NCI-H82 (cell line): ENCODE measurements at regions not wholly inside any gene's neighbourhood (a gene's known extent, or its start where the extent isn't known, plus 50 kb on each side); places are given as distances from the start of the nearest gene placed in this dataset.

ENCODE experiments used
- DNase-seq: peaks from one replicate; lab custom pipeline; 2025; lab: John Stamatoyannopoulos, UW

DNA sequence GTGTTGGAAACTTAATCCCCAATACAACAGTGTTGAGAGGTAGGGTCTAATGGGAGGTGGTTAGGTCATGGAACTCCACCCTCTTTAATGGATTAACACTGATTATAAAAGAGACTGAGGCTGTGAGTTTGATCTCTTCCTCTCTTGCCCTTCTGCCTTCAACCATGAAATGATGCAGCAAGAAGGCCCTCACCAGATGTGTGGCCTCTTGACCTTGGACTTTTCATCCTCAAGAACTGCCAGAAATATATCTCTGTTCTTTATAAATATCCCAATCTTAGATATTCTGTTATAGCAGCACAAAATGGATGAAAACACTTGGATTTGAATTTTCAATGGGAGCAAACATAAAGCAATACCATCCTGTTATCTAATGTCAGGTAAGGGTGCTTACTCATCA, 67.6 kb downstream of the NMUR2 start:
- DNase-seq = peak; percentile 3

DNA sequence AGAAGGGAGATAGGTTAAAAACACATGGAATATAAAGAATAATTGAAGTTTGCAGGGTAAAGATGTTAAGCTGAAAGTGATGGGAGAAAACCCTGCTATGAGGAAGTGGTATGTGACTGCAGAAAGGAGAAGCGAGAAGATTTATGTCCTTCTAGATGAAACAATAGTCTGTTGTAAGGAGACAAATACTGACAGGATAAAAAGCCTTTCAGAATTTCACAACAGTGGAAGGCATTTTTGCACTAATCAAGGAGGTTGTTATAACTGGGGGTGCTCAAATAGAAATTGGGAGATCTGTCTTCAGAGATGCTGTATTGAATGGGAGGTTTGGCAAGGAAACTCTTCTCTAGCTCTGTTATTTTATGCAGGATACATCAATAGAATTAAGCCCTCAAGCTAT, 69.6 kb downstream of the NMUR2 start:
- no peak for DNase-seq

DNA sequence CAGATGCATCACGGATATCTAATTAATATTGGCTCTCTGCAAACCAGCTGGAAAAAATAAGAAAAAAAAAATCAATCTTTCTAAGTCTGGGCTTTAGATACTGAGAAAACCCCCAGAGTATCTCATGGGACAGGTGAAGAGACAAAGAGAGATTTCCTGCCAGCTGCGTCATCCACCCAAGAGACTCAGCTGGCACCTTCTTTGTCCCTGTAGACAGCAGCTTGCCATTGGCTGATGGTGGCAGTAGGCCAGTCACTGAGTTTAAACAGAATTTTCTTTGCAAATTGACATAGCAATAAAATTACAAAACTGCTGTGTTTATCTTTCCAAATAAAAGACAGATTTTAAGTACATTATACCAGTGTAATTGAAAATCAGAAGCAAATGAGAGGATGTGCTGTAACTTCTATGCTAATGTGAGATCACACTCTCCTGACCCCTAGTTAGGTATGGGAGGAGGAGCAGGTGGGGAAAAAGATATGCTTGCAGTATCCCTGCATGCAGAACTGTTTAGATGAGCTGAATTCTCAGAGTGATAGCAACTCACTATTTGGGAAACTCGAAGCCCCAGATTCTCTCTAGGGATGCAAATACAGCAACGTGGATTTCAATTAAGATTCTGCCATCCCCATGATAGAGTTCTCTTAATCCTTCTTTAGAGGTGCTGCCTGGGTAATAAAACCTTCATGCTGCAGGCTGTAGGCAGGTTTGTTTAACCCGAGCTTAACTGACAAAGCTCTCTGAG, 72.2 kb downstream of the NMUR2 start:
- DNase-seq = peak; percentile 25

DNA sequence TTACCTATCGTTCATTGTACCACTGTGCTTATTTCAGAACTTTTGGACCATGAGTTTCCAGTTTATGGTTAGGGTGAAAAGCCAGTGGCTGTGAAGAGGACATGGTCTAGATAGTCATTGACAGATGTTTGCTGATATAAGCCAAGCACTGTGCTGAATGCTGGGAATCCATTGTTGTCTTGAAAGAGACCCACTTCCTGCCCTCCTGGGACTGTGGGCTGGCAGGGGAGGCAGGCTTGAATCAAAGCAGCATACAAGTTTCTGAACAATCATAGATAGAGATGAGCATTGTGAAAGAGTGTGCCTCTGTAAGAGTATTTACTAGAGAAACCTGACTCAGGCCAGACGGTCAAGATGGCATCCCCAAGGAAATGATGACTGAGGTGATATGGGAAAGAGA, 73.4 kb downstream of the NMUR2 start:
- no peak for DNase-seq

GRCh38 chr5:152331006-152331405, 74.1 kb downstream of the NMUR2 start:
- peak; percentile 44 for DNase-seq

- peak; percentile 72 for DNase-seq
Measured at GRCh38 chr5:152329761-152330283, 75.3 kb downstream of the NMUR2 start.

DNA sequence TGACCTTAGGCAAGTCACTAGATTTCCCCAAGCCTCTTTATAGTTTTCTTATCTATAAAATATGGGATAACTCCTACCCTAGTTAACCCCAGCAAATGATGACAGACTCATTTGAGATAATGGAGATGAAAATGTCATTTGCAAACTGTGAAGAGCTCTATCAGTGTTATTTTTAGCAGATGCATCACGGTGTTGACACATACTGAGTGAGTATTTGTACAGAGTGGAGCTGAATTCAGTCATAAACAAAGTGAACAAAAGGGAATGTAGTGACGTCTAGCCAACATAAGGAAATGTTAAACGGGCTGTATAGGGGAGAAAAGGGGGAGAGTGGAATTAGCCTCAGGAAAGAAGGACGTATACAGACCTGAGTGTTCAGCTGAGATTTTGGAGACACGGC, 75.9 kb downstream of the NMUR2 start:
- DNase-seq = no peak

DNA sequence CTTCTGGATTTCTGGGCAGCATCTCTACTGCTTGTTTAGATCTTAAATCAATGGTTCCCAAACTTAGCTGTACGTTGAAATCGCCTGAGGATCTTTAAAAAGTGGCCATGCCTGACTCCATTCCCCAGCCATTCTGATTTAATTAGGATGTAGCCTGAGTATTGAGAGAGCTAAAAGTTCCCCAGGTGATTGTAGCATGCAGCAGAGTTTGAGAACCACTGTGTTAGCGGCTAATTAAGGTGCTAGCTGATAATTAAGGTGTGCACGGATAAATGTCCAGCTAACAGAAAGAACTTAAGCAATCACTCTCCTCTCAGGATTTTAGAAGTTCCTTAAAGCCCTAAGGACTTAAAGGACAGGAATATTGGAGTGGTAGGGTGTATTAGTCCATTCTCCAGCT, 89.1 kb downstream of the NMUR2 start:
- DNase-seq = no peak

DNA sequence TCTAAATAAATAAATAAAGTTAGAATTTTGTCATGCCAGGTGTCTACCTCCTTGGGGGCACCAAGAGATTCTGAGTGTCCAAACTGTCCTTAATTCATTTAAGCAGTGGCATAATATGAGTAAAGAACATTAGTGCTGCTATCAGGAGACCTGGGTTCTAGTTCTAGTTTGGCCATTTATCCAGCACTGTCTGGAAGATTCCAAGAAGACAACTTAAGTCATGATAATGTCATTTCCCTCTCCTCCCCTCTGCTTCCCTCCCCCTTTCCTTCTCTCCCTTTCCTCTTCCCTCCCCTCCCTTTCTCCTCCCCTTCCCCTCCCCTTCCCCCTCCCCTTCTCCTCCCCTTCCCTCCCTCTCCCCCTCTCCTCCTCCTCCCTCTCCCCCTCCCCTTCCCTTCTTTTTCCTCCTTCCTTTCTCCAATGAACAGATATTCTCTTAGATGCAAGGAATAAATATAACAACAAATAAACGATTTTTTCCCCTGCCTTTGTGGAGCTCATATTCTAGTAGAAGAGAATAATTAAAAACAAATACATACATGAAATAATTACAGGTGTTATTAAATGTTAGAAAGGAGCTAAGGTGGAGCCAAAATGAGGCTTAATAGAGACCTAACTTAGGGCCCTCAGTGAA, 90.8 kb downstream of the NMUR2 start:
- DNase-seq = peak; percentile 13

DNA sequence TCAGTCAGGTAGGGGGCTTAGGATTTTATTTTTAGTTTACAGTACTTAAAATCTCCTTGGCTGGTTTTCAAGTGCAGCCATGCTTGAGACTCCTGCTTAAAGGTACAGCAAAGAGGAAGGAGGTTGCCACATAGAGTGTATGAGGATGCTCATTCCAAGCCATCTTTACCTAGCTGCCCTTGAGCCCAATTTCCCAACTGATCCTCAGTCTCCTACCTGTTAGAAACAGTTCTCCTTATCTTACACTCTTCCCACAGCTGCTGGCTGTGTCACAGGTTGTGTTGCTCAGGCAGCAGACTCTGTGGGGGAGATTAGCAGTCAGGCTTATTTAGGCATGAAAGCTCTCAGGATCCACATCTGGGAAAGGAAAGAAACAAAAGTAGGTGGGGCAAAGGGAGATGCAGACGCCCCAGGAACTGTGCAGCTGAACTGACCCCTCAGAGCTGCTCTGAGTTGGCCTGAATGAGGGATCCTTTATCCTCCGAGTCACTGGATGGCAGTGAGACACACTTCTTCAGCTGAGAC, 95.1 kb downstream of the NMUR2 start:
- peak; percentile 79 for DNase-seq

- peak; percentile 87 for DNase-seq
Measured at GRCh38 chr5:152306386-152306785, 98.7 kb downstream of the NMUR2 start.

- peak; percentile 97 for DNase-seq
Measured at GRCh38 chr5:152305525-152305924, 99.6 kb downstream of the NMUR2 start.

DNA sequence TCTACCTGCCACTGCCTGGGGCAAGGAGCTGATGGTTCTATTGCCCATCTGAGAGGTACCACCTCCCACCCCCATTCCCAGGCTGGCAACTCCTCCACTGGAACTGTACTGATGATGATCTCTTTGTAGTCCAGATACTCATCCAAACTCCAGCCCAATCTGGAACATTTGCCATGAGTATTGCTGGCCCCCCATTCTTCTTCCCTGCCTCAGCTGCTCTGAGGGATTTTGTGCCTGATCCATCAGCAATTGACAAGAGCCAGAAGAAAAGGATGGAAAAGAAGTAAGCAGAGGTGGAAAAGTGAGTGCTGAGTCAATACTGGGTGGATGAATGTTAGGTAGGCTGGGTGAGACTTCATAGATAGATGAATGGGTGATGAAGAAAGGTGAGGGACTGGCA, 101.2 kb downstream of the NMUR2 start:
- no peak for DNase-seq

- no peak for DNase-seq
Measured at GRCh38 chr5:152297866-152298265, 107.2 kb downstream of the NMUR2 start.

DNA sequence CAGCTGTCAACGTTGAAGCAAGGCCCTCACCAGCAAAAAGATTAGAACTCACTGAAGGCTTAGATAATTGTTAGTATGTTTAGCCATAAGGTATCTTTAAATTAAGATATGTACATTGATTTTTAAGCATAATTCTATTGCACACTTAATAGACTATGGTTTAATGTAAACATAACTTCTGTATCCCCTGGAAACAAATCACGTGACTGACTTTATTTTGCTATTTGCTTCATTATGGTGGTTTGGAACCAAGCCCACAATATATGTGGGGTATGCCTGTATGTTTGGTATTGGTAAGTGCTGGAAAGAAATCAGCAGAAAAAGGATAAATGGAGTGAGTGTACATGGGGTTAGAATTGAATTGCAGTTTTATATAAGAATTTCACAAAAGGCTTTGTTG, 111.9 kb downstream of the NMUR2 start:
- DNase-seq = no peak

- DNase-seq = no peak
Measured at GRCh38 chr5:152290181-152290580, 114.9 kb downstream of the NMUR2 start.

- DNase-seq = no peak
Measured at GRCh38 chr5:152288917-152289595, 116.0 kb downstream of the NMUR2 start.

DNA sequence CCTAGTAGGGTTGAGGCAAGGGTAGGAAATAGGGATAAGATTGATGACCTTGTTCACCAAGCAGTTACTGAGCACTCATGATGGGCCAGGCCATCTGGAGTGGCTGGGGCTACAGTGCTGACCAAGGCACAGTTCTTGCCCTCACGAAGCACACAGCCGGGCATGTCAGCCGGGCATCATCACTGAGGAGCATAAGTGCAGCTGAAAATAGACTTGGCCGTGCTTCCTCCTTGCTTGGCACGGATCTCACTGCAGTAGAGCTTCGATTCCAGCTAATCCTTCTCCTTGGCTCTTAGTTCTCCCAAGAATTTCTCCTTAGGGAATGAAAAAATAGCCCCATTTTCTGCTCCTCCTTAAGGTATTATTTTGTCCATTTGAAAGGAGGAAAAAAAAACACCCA, 116.6 kb downstream of the NMUR2 start:
- no peak for DNase-seq

DNA sequence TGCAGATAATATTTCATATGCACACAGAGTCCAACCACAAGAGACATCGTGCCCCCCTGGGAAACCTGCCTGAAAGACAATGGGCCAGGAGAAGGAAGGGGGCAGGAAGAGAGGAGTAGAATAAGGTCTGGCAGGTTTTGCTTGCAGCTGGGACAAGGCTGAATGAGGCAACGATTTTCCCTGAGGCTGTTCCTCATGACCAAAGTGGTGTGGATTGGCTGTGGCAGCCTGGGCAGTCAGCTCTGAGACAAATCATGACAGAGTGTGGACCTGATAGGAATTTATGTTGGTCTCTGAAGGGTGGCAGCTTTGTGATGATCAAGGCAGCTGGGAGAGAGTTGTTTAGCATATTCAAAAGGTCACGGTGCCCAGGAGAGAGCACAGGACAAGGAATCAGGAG, 119.3 kb downstream of the NMUR2 start:
- no peak for DNase-seq

GRCh38 chr5:152282331-152282730, 122.7 kb downstream of the NMUR2 start:
- DNase-seq = no peak

- no peak for DNase-seq
Measured at GRCh38 chr5:152277936-152278335, 127.1 kb downstream of the NMUR2 start.

DNA sequence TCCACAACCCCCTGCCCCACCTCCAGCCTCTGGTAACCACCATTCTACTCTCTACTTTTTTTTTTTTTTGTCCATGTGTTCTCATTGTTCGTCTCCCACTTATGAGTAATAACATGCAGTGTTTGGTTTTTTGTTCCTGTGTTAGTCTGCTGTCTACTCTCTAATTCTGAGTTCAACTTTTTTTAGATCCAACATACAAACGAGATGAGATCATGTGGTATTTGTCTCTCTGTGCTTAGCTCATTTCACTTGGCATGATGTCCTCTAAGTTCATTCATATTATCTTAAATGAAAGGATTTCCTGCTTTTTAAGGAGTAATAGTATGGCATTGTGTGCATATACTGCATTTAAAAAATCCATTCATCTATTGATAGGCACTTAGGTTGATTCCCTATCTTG, 130.9 kb downstream of the NMUR2 start:
- no peak for DNase-seq

DNA sequence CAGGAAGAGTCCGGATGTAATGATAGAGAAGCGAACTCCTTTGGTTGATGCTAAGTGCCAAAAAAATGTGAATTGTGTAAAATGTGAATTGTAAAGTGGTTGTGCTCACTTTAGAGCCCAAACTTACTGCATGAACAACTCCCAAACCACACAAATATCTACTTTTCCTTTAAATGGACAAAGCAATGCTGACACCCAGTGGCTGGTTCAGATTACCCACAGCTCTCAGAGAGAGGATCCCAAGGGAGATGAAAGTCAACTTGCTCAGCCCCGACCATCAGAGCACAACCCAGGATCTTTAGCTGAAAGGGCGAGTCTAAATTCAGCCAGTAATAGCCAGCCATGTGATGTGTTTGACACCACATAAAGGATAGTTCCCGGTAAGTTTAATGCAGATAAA, 133.7 kb downstream of the NMUR2 start:
- peak; percentile 68 for DNase-seq
